GM19025 (cell line): ENCODE measurements at regions not wholly inside any gene's neighbourhood (a gene's known extent, or its start where the extent isn't known, plus 50 kb on each side); places are given as distances from the start of the nearest gene placed in this dataset.

Experiments
- ATAC-seq: cut with Tn5 transposase; IDR thresholded peaks from one replicate; pipeline ENCODE4 v1.9.1; 2021; ENCODE audit warnings: mild to moderate bottlenecking, low read depth, moderate library complexity; ENCODE audit not compliant: unreplicated experiment

DNA sequence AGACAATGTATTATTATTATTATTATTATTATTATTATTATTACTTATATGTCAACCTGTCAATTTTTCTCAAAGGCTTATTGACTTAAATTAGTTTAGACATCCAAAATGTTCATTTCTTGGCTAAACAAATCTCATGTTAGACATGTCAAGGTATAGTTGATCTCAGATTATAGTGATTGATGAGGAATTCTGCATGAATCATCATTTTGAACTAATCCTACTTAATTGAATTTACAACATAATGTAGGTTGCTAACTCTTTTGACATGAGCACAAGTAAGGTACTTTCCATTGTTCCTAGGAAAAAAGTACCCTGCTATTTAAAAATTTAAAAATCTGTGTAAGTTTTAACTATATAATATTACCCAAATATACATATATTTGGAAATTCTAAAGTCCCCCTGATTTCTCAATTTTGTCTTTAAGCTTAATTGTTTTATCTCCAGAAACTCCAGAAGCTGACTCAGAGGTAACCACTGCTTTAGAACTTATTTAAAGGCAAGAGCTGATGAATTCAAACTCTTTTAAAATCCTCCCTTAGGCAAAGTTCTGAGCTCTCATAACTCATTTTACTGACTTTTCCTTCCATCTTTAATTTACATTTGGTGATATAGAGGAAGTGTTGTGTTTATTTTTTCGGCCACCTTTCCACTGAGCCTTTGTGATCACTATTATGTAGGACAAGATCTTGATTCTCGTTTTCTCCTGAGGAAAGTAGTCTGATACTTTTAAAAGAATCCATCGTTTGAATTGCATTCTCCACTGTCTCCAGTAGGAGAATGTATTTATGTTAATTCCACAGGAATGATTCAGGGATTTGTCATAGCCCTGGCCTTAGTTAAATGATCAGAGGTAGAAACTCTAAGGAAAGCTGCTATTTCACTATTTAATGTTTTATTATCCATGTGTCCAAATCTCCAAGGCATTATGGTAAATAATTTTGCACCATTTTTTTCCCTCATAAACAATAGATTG is 1304.5 kb downstream of the AACS start:
- no peak for ATAC-seq

DNA sequence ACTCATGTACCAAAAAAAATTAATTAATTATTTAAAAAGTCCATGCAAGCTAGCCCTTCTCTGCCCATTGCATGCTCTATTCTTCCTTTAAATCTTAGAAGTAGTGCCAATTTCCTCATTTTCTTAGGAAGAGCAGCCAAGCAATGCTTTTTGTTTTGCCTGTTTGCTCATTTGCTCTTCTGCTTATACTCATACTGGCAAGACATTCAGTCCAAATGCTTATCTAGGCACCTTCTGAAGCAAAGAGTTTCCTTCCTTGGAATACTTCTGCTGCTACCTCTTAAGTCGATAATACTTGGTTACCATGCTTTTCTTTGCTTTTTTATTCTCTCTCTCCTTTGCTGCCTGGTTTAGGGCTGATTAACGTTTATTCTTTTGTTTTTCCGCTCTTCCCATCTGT is 1318.3 kb downstream of the AACS start:
- no peak for ATAC-seq

DNA sequence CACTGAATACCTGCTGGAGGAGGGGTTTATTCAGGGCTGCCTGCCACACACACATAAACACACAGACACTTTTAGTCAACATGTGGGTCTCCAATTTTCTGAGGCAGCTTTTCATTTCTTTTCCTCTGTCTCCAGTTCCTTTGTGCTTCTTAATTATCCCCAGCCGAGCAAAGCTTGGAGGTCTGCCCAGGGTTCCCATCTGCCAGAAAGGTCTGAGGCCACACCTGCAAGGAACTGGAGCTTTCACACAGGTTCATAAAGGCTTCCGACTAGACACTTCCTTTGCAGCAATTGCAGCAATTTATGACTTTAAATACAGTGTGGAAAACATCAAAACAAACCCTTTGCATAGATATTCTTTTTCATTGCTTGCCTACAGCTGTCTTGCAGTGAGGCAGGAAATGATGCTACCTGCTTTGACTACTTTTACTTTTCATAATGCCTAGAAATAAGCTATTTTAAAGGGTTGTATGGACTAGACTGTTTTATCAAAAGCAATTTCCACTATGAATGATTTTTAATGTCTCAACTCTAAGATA is 1318.9 kb downstream of the AACS start:
- no peak for ATAC-seq

DNA sequence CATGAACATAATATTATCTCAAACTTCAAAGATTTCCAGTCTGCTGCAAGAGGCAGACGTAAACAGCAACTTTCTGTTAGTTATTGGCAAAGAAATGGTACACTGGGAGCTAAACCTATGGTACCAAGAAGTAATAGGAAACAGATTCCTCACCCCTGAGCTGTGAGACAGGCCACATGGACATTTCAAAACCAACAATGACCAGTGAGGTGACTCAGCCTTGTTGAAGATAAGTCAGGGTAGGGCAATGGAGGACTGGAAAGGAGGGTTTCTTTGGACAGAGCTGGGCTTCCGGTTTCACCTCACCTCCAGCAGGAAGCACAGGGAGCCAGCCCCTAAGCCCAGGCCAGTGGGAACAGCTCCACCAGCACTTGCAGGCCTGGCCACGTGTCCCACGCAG is 1320.5 kb downstream of the AACS start:
- no peak for ATAC-seq

DNA sequence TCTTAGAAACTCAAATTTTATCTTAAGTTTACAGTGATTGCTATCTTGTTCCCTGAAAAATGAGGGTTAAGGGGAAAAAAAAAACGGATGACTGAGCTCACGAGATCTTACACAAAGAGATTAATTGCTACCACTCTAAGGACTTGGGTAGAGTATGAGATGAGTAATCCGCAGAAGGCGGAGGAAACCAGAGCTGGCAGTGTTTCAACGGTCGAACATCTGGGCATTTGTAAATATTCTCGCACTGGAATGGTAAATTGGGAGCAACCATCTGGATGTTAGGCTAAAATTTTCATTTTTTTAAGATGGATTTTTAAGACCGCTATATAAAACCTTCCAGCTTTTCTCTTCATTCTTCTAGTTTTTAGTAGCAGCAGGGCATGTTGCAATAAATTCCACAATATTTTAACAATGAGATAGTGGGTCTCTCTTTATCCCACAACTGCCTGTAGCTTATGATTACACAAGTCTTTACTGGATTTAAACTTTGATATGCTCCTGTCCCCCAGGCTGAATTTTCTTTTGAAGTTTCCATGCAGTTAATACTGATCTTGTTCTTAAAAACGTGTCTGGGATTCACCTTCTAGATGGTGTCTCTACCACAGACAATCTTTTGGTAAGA is 1324.1 kb downstream of the AACS start:
- ATAC-seq = no peak

DNA sequence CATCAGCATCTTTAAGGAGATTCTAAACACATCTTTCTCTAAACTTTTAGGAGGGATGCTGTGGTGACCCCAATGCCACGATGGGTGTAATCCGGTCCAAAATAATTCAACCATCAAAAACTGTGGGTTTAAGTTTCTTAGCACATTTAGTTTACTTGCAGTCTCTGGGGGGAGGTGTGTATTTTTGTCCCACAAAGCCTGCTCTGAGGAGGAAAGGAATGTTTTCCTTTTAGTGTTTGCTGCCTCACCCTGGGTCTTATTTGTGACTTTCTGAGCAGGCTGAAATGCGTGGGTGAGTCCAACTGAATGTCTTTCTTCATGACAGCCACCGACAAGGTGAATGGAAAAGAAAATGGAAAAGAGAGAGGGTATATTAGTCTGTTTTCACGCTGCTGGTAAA is 1324.7 kb downstream of the AACS start:
- ATAC-seq = no peak

DNA sequence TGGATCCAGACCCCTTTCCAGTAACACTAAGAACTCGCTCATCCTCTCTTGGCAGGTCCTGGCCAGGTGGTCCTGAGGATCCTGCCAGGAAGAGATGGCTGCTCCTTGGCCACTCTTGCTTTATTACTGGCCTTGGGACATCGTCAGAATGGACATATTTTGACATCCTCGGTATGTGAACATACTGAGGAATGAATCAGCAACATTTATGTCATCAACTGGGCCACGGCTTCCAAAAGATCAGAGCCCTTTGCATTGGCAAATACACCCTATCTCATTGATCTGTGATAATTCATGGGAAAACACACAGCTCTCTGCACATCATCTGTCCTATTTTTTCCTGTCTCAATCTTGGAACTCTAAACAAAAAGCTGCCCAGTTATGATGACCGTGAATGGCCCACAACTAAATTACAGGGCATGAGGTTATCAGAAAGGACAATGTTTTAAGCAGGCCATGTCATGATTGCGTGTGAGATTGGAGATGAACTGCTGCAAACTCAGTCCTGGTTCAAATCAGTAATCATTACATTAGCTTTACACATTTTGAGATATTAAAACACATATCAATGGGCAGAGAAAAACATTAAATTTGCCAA is 1325.8 kb downstream of the AACS start:
- no peak for ATAC-seq

DNA sequence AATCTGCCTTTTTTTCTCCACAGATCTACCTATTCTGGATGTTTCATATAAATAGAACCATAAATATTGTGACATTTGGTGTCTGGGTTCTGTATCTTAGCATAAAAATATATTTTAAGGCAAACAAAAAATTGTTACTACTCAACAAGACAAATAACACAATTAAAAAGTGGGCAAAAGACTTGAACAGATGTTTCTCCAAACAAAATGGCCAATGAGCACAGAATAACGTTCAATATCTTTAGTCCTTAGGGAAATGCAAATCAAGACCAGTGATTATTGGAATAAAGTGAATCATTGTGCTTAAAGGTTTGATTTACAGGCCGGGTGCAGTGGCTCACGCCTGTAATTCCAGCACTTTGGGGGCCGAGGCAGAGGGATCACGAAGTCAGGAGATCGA is 1331.3 kb downstream of the AACS start:
- no peak for ATAC-seq

DNA sequence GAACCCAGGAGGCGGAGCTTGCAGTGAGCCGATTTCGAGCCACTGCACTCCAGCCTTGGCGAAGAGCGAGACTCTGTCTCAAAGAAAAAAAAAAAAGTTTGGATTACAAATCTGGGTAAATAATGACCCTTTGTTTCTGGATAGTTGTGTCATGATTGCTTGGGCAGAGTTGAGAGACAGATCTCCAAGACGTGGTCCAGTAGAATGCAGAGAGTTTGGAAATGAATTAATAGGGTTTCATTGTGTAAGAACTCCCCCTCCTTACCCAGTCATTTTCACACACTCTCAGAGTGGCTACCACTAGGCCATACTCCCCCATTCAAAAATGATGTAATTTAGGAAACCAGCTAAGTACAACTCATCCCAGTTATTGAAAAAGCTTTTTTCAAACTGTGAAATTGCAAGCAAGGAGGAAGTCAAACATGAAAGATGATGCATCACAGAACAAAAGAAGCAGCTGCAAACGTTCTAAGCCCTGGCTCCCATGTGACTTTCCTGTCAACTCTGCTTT is 1331.9 kb downstream of the AACS start:
- no peak for ATAC-seq

DNA sequence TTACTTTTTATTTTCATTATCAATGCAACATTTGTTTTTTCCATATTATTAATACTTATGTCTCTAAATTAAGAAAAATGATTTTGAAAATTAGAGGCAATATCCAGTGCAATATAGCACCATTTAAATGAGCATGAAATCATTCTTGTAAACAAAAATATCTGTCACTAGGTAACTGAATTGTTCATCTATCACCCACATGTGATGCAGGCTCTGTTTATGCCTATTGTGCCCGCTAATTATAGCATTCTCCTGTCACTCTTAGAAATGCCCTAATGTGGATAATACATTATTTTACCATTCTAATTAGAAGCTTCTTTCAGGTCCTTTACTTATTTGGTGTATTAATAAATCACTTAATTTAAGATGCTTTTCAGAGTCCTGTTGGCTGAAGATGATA is 1332.4 kb downstream of the AACS start:
- ATAC-seq = no peak

DNA sequence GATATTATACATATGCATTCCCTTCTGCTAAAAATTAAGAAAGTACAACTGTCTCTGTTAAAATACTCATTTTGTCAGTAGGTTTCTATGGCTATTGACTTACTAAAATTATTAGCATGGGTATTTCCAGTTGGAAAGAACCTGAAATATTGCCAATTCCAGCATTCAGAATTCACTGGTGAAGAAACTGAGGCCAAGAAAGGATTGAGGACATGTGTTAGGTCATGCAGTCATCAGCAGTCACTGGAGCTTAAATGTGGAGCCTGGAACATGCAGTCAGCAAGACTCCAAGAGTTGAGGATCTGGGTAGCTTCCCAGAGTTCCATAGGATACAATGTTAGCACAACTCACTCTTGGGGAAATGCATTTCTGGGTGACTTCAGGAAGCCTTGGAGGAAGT is 1335.6 kb downstream of the AACS start:
- no peak for ATAC-seq

DNA sequence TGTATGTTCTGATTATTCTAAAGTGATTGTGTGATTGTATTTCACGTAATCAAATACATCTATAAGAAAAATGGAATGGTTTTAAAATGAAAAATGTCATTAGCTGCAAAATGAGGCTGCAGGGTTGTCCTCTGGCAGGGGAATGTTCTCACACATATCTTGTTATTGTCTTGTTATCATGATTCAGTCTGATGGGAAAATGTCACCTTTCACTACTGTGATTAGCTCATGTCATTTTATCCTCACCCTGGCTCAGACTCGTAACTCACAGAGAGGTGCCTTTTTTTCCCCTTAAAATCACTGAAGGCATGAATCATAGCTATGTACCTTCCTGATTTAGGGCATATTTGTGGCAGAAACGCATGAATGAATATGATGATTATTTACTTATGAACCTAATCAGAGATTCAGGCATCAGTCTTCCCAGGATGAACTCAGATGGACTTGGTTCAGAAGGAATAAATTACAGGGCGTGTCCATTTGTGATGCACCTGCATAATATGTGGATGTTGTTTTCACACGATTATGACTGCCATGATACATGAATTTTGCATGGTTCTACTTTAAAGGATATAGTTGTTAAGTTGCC is 1339.2 kb downstream of the AACS start:
- ATAC-seq = no peak

DNA sequence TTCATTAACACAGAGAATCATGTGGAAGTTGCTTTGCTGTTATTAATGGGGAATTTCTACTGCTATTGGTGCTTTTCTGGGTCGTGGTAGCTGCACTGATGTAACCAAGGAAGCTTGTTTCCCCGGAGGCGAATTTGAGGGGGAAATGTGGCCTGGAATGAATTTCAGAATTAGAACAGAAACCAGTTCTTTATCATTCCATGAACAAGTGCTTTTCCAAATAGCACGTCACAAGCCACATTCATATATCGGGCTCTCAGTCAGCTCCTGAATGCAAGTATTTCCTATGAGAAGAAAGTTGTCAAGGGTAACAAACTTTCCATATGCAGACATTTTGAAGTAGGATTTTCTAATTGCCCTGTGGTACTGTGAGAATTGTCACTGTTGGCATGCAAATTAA is 1353.2 kb downstream of the AACS start:
- no peak for ATAC-seq

DNA sequence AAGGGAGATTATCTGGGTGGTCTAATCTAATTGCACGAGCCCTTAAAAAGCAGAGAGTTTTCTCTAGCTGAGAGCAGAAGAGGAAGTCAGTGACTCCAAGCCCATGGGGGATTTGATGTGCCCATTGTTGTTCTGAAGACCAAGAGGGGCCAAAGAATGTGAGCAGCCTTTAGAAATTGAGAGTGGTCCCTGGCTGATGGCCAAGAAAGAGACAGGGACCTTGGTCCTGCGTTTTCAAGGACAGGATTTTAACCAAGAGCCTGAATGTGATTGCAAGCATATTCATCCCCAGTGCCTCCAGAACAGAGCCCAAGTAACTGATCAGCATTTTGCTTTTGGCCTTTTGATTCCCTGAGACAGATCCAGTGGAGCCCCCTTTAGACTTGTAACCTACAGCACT is 1353.9 kb downstream of the AACS start:
- no peak for ATAC-seq

DNA sequence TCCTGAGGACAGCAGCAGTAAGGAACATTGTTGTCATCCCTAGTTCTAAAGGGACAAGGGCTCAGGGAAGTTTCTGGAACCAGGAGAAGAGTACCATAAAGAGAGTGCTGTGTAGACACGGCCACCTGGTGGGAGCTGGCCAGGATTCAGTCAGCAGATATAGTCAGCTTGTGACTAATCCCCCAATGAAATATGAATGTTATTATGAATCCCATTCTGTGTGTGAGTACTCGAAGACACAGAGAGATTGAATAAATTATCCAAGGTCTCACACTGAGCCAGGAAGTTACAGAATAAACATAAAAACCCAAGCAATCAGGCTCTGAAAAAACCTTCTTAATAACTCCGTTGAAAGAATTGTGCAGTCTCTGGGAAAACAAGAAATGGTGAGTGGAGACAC is 1359.5 kb downstream of the AACS start:
- no peak for ATAC-seq

DNA sequence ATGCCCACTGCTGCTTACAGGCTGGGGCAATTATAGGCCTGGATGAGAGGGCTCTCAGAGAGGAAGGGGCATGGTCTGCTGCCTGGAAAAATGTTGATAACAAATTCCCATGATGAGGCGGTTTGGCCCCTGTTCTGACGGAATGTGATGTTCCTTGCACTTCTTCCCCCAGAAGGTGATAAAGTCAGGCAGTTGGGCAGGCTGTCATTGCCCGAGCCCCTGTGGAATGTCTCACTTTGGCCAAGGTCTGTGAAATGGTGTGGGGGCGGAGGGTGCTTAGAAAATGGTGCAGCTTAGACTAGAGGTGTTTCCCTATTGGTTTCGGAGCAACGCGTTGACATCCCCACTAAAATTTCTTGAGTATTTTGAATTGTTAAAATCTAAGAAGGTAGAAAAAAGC is 1360.0 kb downstream of the AACS start:
- no peak for ATAC-seq

DNA sequence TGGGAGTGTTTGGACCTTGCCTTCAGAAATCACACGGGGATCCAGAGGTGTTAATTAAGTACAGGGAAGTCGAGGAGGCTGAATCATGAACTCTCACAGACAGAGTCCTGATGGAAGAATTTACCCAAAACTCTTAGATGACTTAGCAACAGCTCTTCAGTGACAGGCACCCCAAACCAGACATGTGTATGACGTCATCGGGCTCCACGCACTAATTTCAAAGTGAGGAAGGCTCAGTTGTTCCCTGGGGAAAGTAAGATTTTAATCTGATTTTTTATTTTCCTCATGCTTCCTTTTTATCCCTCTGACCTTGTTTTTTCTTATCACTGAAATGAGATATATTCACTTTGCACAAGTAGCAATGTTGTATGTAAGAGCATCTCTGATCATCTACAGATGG is 1363.5 kb downstream of the AACS start:
- no peak for ATAC-seq

DNA sequence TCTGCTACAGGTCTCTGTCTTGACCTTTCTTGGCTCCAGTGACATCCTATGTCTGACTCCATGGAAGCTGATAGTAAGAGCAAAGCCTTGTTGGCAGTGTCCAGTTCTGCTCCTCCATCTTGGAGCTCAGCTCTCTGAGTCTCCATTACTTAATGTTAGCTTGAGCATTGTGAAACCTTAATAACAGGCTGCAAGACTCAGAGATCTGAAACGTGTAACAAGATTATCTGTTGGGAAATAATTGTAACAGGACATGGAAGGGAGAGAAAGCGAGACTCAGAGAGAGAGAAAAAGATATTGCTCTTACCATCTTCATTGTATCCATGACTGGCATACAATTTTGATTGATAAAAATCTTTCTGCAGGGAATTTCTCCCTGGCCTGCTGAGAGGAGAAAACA is 1365.7 kb downstream of the AACS start:
- ATAC-seq = no peak

DNA sequence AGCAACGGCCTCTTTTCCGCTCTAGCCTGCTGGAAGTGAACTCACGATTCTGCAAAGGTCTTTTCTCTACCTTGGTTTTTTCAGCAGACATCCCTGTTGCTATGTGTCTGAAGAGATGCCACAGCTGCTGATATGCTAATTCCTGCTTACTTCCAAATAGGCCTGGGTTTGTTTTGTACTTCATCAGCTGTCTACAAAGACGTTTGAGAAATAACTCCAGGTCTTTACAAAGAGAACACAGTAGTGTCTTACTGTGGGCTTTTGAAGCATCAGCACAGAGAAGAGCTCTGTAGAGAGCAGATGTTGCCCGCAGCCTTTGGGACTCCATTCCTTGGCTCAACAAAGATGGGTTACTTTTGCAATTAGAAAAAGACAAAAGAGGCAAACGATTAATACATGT is 1366.5 kb downstream of the AACS start:
- no peak for ATAC-seq

DNA sequence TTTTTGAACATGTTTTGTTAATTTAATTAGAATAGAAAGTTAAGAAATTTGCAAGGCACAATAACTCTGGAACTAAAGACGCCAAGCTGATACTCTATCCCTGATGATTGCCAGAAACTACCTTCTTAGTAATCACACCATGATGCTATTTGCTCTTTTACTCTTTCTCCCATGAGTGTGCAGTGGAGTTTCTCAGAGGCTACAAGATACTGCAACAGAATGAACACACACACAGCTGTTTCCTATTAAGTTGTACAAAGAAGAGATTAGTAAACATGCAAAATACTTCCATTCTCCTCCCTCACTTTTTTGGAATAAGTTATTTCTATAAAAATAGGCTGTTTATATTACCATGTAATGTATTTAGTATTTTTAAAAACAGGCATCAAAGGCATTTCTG is 1367.5 kb downstream of the AACS start:
- no peak for ATAC-seq
